ENCODE measurements at regions not wholly inside any gene's neighbourhood (a gene's known extent, or its start where the extent isn't known, plus 50 kb on each side); places are given as distances from the start of the nearest gene placed in this dataset.

- in situ Hi-C loops (cut with HindIII; ENCODE audit: low pct_ligation_motif_present, low pct_unique_long_range_greater_than_20kb, low sequenced_read_pairs), result no loop called here
- DNase-seq, result no peak
Observed at GRCh38 chr18:51802569-51803428, 537.2 kb upstream of the DCC start.

DNA sequence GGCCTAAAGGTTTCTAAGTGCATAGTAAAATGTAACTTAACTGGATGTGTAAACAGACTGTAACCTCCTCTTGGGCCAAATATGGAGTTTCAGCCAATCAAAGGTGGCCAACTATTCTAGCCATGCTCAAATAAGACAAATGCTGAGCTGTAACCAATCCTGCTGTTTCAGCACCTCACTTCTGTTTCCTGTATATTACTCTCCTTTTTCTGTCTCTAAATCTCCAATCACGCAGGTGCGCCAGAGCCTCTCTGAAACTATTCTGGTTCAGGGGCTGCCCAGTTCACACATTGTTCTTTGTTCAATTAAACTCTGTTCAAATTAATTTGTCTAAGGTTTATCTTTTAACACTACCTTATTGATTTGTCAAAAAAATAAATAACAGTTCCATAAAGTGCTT, 532.7 kb upstream of the DCC start:
- in situ Hi-C loops (cut with HindIII; ENCODE audit: low pct_ligation_motif_present, low pct_unique_long_range_greater_than_20kb, low sequenced_read_pairs), result no loop called here
- no peak for DNase-seq

DNA sequence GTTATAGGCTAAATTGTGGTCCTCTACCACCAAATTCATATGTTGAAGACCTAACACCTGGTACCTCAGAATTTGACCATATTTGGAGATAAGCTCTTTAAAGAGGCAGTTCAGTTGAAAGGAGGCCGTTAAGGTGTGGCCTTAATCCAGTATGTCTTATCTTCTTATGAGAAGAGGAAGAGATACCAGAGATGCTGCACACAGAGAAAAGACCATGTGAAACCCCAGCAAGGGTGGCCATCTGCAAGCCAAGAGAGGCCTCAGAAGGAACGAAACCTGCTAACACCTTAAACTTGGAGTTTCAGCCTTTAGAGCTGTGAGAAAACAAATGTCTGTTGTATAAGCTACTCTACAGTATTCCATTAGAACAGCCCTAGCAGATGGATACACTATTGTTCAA, 528.1 kb upstream of the DCC start:
- no peak for DNase-seq
- in situ Hi-C loops (cut with HindIII; ENCODE audit: low pct_ligation_motif_present, low pct_unique_long_range_greater_than_20kb, low sequenced_read_pairs), result no loop called here

GRCh38 chr18:51813740-51814139, 526.3 kb upstream of the DCC start:
- in situ Hi-C loops (cut with HindIII; ENCODE audit: low pct_ligation_motif_present, low pct_unique_long_range_greater_than_20kb, low sequenced_read_pairs), result no loop called here
- no peak for DNase-seq

DNA sequence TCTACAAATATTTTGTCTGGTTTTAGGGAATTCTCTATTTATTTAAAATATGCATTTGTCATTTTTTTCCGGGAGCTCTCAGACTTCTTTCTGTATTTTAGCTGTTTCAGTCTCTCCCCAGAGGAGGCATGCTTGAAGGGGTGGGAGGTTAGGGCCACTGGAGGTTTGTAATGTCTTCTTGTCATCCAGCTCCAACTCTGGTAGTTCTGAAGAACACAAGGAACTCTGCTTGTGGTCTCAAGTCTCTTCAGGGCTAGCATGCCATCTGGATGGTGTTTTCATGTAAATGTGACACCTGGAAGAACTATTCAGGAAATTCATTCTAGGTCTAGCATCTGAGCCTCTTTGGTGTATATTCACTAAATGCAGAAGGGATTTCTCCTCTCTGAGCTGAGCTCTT, 518.4 kb upstream of the DCC start:
- in situ Hi-C loops (cut with HindIII; ENCODE audit: low pct_ligation_motif_present, low pct_unique_long_range_greater_than_20kb, low sequenced_read_pairs), result no loop called here
- DNase-seq, result no peak

- no peak for DNase-seq
- in situ Hi-C loops (cut with HindIII; ENCODE audit: low pct_ligation_motif_present, low pct_unique_long_range_greater_than_20kb, low sequenced_read_pairs), result no loop called here
Observed at GRCh38 chr18:51824746-51825145, 515.3 kb upstream of the DCC start.

- in situ Hi-C loops (cut with HindIII; ENCODE audit: low pct_ligation_motif_present, low pct_unique_long_range_greater_than_20kb, low sequenced_read_pairs), result no loop called here
Observed at GRCh38 chr18:51833850-51834249, 506.1 kb upstream of the DCC start.

GRCh38 chr18:51848702-51849101, 491.3 kb upstream of the DCC start:
- no peak for DNase-seq
- in situ Hi-C loops (cut with HindIII; ENCODE audit: low pct_ligation_motif_present, low pct_unique_long_range_greater_than_20kb, low sequenced_read_pairs), result no loop called here

More at GRCh38 chr18:51833850-51834249, 506.1 kb upstream of the DCC start:
- DNase-seq, result no peak

DNA sequence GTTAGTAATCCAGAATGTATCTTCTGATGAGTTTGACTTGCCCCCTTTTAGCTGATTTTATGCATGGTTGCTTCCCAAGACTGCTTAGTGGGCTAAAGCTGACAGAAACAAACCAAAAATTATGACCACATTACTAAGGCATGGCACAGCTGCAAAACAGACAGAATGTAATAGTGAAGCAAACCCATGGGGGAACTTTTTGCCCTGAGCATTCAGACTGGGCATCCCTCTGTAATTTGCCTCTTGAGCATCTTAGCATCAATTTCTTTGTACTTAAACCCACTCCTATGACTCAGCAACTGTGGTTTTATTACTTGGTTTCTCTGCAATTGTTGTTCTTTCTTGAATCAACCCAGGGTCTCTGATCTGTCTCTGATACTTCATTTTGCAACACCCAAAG, 487.3 kb upstream of the DCC start:
- in situ Hi-C loops (cut with HindIII; ENCODE audit: low pct_ligation_motif_present, low pct_unique_long_range_greater_than_20kb, low sequenced_read_pairs), result no loop called here
- peak; percentile 9 for DNase-seq

GRCh38 chr18:51857989-51858388, 482.0 kb upstream of the DCC start:
- DNase-seq, result no peak
- in situ Hi-C loops (cut with HindIII; ENCODE audit: low pct_ligation_motif_present, low pct_unique_long_range_greater_than_20kb, low sequenced_read_pairs), result no loop called here

GRCh38 chr18:51861046-51861445, 479.0 kb upstream of the DCC start:
- peak; percentile 46 for DNase-seq
- in situ Hi-C loops (cut with HindIII; ENCODE audit: low pct_ligation_motif_present, low pct_unique_long_range_greater_than_20kb, low sequenced_read_pairs), result no loop called here

DNA sequence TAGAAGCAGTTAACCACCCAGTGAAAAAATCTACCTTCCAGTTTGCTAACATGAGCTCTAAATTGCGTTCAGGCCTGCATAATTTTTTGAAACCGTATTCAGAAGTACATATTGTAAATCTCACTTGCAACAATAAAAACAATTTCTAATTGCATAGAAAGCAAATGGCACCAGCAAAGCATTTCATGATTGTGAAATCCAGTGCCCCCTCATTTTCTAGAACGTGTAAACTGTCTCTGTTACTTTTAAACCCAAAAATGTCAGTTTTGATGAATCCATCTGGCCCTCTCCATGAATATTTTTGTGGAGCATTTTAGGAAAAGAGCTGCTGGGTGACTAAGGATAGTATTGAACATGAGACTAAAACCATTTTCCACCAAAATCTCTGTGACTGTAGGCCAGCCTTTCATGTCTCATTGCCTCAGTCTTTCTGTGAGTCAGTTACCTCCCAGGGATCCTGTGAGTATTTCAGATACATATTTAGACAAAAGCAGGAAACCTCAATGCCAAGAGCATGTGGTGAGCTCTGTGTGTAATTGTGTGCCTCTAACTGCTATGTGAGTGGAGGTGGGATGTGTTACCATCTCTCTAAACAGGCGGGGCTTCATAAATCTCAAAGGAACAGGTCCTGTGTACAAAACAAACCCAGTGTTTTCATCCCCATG, 477.8 kb upstream of the DCC start:
- in situ Hi-C loops (cut with HindIII; ENCODE audit: low pct_ligation_motif_present, low pct_unique_long_range_greater_than_20kb, low sequenced_read_pairs), result no loop called here

DNA sequence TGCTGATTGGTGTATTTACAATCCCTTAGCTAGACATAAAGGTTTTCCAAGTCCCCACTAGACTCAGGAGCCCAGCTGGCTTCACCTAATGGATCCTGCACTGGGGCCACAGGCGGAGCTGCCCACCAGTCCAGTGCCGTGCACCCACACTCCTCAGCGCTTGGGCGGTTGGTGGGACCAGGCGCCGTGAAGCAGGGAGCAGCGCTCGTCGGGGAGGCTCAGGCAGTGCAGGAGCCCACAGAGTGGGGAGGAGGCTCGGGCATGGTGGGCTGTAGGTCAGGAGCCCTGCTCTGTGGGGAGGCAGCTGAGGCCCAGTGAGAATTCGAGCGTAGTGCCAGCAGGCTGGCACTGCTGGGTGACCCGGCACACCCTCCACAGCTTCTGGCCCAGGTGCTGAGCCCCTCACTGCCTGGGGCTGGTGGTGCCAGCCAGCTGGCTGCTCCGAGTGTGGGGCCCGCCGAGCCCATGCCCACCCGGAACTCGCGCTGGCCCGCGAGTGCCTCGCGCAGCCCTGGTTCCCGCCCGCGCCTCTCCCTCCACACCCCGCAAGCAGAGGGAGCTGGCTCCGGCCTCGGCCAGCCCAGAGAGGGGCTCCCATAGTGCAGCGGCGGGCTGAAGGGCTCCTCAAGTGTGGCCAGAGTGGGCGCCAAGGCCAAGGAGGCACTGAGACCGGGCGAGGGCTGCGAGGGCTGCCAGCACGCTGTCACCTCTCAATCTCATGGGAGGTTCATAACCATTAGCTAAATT, 475.6 kb upstream of the DCC start:
- in situ Hi-C loops (cut with HindIII; ENCODE audit: low pct_ligation_motif_present, low pct_unique_long_range_greater_than_20kb, low sequenced_read_pairs), result no loop called here
- no peak for DNase-seq

More for the DNA sequence above, 477.8 kb upstream of the DCC start:
- peak; percentile 4 for DNase-seq

DNA sequence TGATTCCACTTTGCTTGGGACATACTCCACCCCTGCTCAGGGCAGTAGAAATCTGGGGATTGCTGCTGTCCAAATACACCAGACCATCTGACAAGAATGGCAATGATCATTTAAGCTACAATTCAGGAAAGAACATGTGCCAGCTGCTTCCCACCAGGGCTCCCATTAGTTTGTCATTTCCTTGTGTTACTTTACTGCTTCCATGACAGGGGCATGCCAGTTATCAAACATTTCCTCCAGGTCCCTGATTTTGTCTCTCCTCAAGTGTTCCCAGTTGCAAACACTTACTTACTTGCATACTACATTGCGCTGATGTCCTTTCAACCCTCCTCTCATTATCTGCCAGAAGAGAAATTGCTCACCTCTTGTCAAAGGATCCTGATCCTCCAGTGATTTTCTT, 474.5 kb upstream of the DCC start:
- in situ Hi-C loops (cut with HindIII; ENCODE audit: low pct_ligation_motif_present, low pct_unique_long_range_greater_than_20kb, low sequenced_read_pairs), result no loop called here
- DNase-seq, result no peak

GRCh38 chr18:51867767-51868166, 472.2 kb upstream of the DCC start:
- peak; percentile 25 for DNase-seq
- in situ Hi-C loops (cut with HindIII; ENCODE audit: low pct_ligation_motif_present, low pct_unique_long_range_greater_than_20kb, low sequenced_read_pairs), result no loop called here

- no peak for DNase-seq
- in situ Hi-C loops (cut with HindIII; ENCODE audit: low pct_ligation_motif_present, low pct_unique_long_range_greater_than_20kb, low sequenced_read_pairs), result no loop called here
Observed at GRCh38 chr18:51878724-51879123, 461.3 kb upstream of the DCC start.

GRCh38 chr18:51879329-51879728, 460.7 kb upstream of the DCC start:
- no peak for DNase-seq
- in situ Hi-C loops (cut with HindIII; ENCODE audit: low pct_ligation_motif_present, low pct_unique_long_range_greater_than_20kb, low sequenced_read_pairs), result no loop called here

DNA sequence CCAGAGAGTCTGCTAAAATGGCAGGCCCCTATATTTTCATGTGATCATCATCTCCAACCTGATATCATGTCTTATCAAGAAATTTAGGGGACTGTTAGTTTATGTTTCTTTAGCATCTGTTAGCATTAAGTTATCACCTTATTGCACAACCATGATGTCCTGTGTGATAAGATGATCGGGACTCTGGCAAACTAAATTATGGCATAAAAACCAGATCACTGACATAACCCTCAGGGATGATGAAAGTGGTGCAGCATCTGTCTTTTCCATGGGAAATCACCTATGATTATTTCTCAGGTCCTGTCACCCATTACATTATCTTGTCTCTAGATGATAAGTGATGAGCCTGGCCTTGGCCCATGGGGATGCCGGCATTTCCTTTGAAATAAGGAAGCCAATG, 458.6 kb upstream of the DCC start:
- in situ Hi-C loops (cut with HindIII; ENCODE audit: low pct_ligation_motif_present, low pct_unique_long_range_greater_than_20kb, low sequenced_read_pairs), result no loop called here
- DNase-seq, result no peak

DNA sequence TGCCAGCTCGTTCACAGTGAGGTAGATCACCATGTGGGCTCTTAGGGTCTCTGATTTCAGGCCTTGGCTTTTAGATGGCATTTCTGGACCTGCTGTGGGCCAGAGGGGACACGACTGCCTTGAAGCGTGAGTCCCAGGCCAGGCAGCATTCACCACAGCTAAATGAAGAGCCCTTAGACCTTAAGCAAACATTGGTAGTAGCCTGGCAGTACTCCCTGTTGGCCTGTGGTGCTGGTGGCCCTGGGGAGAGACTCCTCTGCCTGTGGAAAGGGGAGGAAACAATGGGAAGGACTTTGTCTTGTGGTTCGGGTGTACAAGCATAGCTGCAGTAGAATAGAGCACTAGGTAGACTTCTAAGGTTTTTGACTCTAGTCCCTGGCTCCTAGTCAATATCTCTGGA, 456.0 kb upstream of the DCC start:
- no peak for DNase-seq
- in situ Hi-C loops (cut with HindIII; ENCODE audit: low pct_ligation_motif_present, low pct_unique_long_range_greater_than_20kb, low sequenced_read_pairs), result no loop called here

All from ACHN (cell line).